SK-N-DZ (cell line): ENCODE measurements at regions not wholly inside any gene's neighbourhood (a gene's known extent, or its start where the extent isn't known, plus 50 kb on each side); places are given as distances from the start of the nearest gene placed in this dataset.

Experiments used
- DNase-seq: peaks from one replicate; pipeline ENCODE4 v3.0.0-alpha.2; 2015; ENCODE audit warnings: low spot score

- DNase-seq = no peak
Measured at GRCh38 chr3:80232760-80233159, 465.0 kb upstream of the ROBO1 start.

DNA sequence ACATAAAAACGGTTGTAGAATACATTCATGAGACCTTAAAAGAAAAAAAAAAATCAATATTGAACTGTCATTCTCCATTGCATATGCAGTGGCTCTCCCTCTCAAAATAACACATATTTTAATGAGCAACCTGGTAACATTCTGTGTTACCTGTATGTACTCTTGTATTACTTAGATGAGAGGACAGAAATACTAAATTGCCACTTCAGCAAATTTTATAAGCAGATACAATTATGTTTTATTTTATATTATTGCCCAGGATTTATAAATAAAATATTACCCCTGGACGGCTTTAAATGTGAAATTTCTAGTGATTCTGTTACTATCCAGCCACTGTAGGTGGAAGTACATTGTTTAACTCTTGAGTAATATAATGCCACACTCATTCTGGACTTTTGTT lies 463.2 kb upstream of the ROBO1 start:
- DNase-seq = no peak

DNA sequence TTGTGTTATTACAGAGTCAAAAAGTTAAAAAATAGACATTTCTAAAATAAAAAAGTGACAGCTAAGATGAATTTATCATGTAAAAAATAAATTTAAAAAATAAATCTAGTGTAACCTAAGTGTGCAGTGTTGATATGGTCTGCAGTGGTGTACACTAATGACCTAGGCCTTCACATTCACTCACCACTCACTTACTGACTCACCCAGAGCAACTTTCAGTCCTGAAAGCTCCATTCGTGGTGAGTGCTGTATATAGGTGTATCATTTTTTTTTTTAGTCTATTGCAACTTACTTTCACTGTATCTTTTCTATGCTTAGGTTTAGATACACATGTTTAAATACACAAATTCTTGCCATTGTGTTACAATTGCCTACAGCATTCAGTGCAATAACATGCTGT lies 459.4 kb upstream of the ROBO1 start:
- no peak for DNase-seq

GRCh38 chr3:80215191-80215590 lies 447.4 kb upstream of the ROBO1 start:
- DNase-seq = no peak

GRCh38 chr3:80213086-80213485 lies 445.3 kb upstream of the ROBO1 start:
- DNase-seq = no peak

DNA sequence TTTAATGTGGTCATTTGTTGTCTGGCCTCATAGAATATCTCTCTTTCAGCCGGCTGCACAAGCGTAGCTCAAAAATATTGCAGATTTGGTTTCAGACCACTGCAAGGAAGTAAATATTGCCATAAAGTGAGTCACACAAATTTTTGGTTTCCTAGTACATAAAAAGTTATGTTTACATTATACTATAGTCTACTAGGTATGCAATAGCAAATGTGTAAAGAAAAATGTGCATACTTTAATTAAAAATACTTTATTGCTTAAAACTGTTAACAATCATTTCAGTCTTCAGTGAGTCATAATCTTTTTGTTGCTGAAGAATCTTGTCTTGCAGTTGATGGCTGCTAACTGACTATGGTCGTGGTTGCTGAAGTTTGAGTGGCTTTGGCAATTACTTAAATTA lies 425.1 kb upstream of the ROBO1 start:
- DNase-seq = no peak

- DNase-seq = no peak
Measured at GRCh38 chr3:80190051-80190450, 422.3 kb upstream of the ROBO1 start.

DNA sequence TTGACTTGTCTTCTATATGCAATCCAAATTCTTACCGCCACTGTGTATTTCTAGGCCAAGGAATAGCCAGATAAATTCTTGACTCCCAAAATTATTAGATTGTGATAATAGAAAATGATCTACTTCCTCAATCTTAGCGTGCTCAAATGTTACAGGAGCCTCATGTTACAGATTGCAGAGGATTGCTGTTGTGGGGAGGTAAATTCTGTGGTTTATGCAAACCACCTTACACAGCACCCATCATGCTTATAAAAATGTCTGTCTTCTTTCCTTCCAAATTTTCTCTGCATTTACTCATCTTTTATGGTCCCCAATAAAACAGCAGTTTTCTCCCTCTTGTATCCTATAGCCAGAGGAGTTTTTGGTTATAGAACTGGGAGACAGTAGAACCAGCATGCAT lies 420.2 kb upstream of the ROBO1 start:
- DNase-seq = no peak

GRCh38 chr3:80159990-80160506 lies 392.2 kb upstream of the ROBO1 start:
- no peak for DNase-seq

DNA sequence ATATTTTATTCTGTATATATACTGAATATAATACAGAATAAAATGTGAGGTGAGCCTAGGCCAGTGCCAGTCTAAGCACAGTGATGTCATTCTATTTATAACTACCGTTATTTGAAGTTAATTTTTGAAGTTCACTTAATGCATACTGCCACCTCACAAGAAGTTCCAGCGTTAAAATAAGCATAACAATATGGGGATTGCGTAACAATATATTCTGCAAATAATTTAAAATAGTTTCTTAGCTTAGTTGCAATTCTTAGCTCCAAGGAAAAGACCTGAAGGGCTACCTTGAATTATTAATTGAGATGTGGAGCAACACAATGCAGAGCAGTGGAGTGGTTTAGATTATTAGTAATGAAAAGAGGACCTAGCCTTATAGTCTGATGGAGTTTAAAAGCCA lies 390.5 kb upstream of the ROBO1 start:
- DNase-seq = no peak

GRCh38 chr3:80157546-80157945 lies 389.7 kb upstream of the ROBO1 start:
- DNase-seq = no peak

- no peak for DNase-seq
Measured at GRCh38 chr3:80152692-80153091, 384.9 kb upstream of the ROBO1 start.

GRCh38 chr3:80142714-80143113 lies 374.9 kb upstream of the ROBO1 start:
- DNase-seq = no peak

GRCh38 chr3:80141557-80141956 lies 373.8 kb upstream of the ROBO1 start:
- no peak for DNase-seq

DNA sequence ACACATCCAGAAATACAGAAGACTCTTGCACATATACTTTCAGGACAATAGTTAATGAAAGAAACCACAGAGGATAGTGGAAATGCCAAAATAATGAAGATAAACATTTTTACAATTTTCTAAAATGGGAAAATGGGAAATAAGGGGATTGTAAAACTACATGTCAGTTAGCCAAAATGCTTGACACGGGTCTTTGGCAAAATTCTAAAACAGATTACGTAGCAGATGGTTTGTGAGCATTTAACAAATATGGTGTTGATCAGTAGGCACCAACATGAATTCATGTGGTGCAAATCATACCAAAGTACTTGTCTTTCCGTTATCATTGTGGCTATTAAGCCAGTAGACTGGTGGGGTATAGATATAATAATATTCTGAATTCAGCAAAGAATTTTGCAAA lies 348.5 kb upstream of the ROBO1 start:
- no peak for DNase-seq

- DNase-seq = no peak
Measured at GRCh38 chr3:80114694-80115093, 346.9 kb upstream of the ROBO1 start.

- DNase-seq = no peak
Measured at GRCh38 chr3:80113331-80113730, 345.5 kb upstream of the ROBO1 start.

- DNase-seq = no peak
Measured at GRCh38 chr3:80099559-80100066, 331.8 kb upstream of the ROBO1 start.

DNA sequence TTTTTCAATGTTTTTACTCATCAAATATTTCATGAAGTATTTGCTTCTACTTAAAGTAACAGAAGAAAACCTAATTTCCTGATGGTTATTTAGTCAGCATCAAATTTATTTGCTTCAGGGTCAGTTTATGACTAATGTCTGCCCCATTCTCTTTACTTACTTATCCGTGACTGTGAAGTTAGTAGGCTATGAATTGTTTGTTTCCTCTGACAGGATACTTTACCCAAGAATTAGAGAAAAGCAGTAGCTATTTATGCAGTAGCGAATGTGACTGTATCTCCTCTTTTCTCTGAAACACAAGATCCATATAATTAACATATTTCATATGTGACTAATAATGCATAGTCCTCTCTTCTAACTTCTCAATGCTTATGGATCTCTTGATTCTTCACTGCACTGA lies 329.9 kb upstream of the ROBO1 start:
- no peak for DNase-seq

- DNase-seq = no peak
Measured at GRCh38 chr3:80096909-80097308, 329.1 kb upstream of the ROBO1 start.

GRCh38 chr3:80094589-80094988 lies 326.8 kb upstream of the ROBO1 start:
- DNase-seq = no peak

DNA sequence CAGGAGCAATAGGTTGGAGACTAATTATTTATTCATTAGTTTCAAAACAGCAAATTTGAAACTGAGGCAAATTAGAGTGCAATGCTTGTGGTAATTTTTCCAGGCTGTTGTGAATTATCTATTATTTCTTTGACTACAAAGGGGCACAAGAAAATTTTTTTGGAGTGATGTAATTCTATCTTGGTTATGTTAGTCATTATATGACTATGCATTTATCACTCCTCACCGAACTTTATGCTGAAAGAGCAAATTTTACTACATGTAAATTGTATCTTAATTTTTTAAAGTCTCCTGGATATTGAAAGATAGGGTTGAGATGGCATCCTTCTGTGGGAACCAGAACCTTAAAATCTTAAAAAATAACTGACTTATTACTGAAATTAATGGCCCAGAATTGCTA lies 320.0 kb upstream of the ROBO1 start:
- DNase-seq = no peak

GRCh38 chr3:80086426-80086825 lies 318.6 kb upstream of the ROBO1 start:
- no peak for DNase-seq

DNA sequence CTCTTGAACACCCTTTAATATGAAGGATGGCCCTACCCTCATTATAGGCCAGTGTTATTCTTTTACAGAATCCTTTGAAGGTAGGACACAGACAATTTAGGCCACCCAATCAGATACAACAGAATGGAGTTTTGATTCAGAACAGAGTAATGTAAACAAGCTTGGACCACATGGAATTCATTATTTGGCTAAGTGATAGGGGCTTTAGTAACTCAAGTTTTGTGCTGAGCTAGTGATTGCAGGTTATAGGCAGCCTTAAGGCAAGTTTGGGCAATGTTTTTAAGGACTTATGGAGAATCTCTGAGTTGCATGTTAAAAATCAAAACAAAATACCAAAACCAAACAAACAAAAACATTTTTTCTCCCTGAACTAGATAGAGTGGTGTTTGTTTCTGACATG lies 312.1 kb upstream of the ROBO1 start:
- no peak for DNase-seq
